Gastroesophageal sphincter (tissue), 4 donors: ENCODE measurements at regions not wholly inside any gene's neighbourhood (a gene's known extent, or its start where the extent isn't known, plus 50 kb on each side); places are given as distances from the start of the nearest gene placed in this dataset.

Experiments
- ATAC-seq: fragments of 150-250 bp; one replicate; pipeline ENCODE4 v1.9.1; 2016; ENCODE audit warnings: mild to moderate bottlenecking, moderate library complexity
- H3K27ac ChIP-seq, 4 donors: fragments of 200-600 bp; sonication (generic) in 3 of 4; 1 replicate in 3 of 4; 2 replicates in 1 of 4; pipeline ENCODE4 v1.5.1; 2016 to 2019
- H3K27me3 ChIP-seq: fragments of 200-600 bp; sonication (generic); one replicate; pipeline ENCODE4 v1.5.1; 2019
- H3K36me3 ChIP-seq, 2 donors: fragments of 200-600 bp; sonication (generic); one replicate each; pipeline ENCODE4 v1.5.1; 2019; ENCODE audit warnings: control low read depth in 1 of 2
- H3K4me1 ChIP-seq, 3 donors: fragments of 200-600 bp; sonication (generic); 1 replicate in 2 of 3; 2 replicates in 1 of 3; pipeline ENCODE4 v1.5.1; 2016 to 2019; ENCODE audit warnings: control low read depth in 2 of 3
- H3K4me3 ChIP-seq, 2 donors: fragments of 200-600 bp; sonication (generic); one replicate each; pipeline ENCODE4 v1.5.1; 2019; ENCODE audit warnings: mild to moderate bottlenecking in 1 of 2, moderate library complexity in 1 of 2
- H3K9me3 ChIP-seq, 3 donors: fragments of 200-600 bp; sonication (generic); one replicate each; pipeline ENCODE4 v1.5.1; 2017 to 2019; ENCODE audit warnings: control low read depth in 2 of 3
- CTCF ChIP-seq, 4 experiments: fragments of 200-600 bp in 2 of 4; fragments of 450-650 bp in 2 of 4; sonication (generic) in 1 of 4; IDR thresholded peaks; one replicate each; pipeline ENCODE4 v1.5.1; 2017 to 2019; ENCODE audit warnings: antibody characterized with exemption in 4 of 4, mild to moderate bottlenecking in 2 of 4, moderate library complexity in 2 of 4
- EP300 ChIP-seq: sonication (generic); formaldehyde crosslinking; IDR thresholded peaks from one replicate; pipeline ENCODE4 v1.6.1; 2017; ENCODE audit warnings: antibody characterized with exemption, mild to moderate bottlenecking
- POLR2A ChIP-seq, 2 donors: fragments of 450-650 bp; IDR thresholded peaks; one replicate each; pipeline ENCODE4 v1.6.1; 2017; ENCODE audit warnings: antibody characterized with exemption in 2 of 2, mild to moderate bottlenecking in 2 of 2, moderate library complexity in 1 of 2
- POLR2AphosphoS5 ChIP-seq: sonication (generic); formaldehyde crosslinking; IDR thresholded peaks from one replicate; pipeline ENCODE4 v1.6.1; 2017; ENCODE audit warnings: antibody characterized with exemption
- whole genome bisulfite sequencing, 2 donors: methylation state at CpG; one replicate each; pipeline ENCODE4 v1.1.5; 2018; ENCODE audit warnings: low coverage in 1 of 2; 5-methylcytosine and 5-hydroxymethylcytosine counted together

DNA sequence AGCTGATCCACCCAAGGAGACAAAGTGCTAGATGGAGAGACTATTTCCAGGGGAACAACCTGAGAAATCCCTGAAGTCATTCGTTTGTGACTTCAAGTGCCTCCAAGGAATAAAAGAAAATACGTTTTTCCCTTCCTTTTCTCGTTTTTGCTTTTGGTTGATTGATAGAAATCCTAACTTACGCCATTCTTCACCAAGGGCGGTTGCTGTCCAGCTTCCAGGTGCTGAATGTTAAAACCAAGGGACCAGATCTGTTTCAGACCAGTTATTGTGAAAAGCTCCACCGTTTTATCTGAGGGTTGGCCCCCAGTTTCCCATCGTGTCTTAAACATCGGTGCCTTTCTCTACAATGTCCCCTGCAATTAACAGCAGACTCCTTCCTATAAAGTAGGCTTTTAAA, 600.7 kb upstream of the SGCD start:
- Histone ChIP-seq H3K4me1 (peaks cover 0 to 28% (median 24%) of the 10 kb centered on the region in 3 donors), H3K27me3 (peaks cover 86% of the 10 kb centered on the region), H3K27ac (no peak overlapping the region), H3K36me3 (no peaks in the 10 kb centered on the region), H3K9me3 (no peaks in the 10 kb centered on the region), H3K4me3 (no peak overlapping the region)
- no peak for ATAC-seq
- TF ChIP-seq POLR2AphosphoS5 (no peak), POLR2A (IDR thresholded peaks at IDR 0.05) (no peak), EP300 (no peak), CTCF (IDR thresholded peaks at IDR 0.05) (no peak)
- WGBS, 2 donors = 5 to 13% methylated on average over 8 of the region's 8 CpGs

GRCh38 chr5:155727512-155728145, 599.3 kb upstream of the SGCD start:
- WGBS, 2 donors = 4% methylated on average over 18 of the region's 36 CpGs; no CpG with 5 or more reads in 1 of the 2 donors
- no peak for TF ChIP-seq POLR2A (IDR thresholded peaks at IDR 0.05)
- Histone ChIP-seq H3K4me3 (peak overlapping the region; percentile 6 to 56), H3K4me1 (peaks cover 0 to 28% (median 24%) of the 10 kb centered on the region in 3 donors), H3K27me3 (peaks cover 97% of the 10 kb centered on the region), H3K9me3 (no peaks in the 10 kb centered on the region), H3K36me3 (no peaks in the 10 kb centered on the region), H3K27ac (no peak overlapping the region)
- no peak for ATAC-seq

- Histone ChIP-seq H3K9me3 (no peaks in the 10 kb centered on the region), H3K4me3 (peak overlapping the region; percentile 6 to 56), H3K27me3 (peaks cover 97% of the 10 kb centered on the region), H3K4me1 (peaks cover 0 to 28% (median 24%) of the 10 kb centered on the region in 3 donors), H3K27ac (no peak overlapping the region), H3K36me3 (no peaks in the 10 kb centered on the region)
- peak; percentile 71 for ATAC-seq
- TF ChIP-seq CTCF (IDR thresholded peaks at IDR 0.05) (no peak), EP300 (no peak), POLR2AphosphoS5 (no peak), POLR2A (IDR thresholded peaks at IDR 0.05) (no peak)
- WGBS, 2 donors = no CpG with 5 or more reads among the region's 83 CpGs
Observed at GRCh38 chr5:155728146-155728856, 598.7 kb upstream of the SGCD start.

DNA sequence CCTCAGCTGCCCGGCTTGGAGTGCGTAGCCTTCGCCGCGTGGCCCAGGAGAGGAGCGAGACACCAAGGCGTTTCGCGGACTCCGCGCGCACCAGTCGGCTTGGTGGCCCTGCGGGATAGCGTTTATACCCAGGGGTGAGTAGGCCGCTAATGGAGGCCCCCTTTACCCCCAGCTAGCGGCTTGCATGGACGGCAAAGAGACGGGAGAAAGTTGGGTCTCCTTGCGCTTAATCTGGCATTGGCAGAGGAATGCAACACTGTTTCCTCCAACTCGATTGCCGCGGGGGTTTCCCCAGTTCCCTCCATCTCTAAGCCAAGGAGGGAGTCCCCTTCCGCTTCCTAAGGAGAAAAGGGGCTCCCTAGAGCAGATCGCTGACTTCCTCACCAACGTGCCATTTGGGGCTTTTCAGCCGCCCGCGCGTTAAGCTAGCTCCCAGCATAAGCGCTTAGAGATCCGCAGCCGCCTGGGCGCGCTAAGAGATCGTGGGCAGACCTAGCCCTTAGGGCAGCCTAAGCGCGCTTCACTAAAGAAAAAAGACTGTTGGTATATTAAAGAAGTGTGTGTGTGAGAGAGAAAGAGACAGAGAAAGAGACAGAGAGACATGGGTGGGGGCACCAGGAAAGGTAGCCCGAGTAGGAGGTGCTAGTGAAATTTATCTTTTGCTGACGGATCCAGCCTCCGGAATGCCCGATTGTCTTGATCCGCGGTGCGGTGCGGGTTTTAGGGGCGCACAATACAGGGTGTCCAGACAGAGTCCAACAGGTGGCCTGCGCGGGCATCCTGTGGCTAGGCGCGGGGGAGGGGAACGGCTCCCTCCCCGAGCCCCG, 597.9 kb upstream of the SGCD start:
- Histone ChIP-seq H3K9me3 (no peaks in the 10 kb centered on the region), H3K4me1 (peaks cover 0 to 28% (median 24%) of the 10 kb centered on the region in 3 donors), H3K27ac (no peak overlapping the region), H3K36me3 (no peaks in the 10 kb centered on the region), H3K27me3 (peaks cover 95% of the 10 kb centered on the region), H3K4me3 (peak overlapping the region in 1 of 2 donors; percentile 56)
- 1 to 3% methylated on average over 13 of the region's 54 CpGs for WGBS, 2 donors
- TF ChIP-seq POLR2A (IDR thresholded peaks at IDR 0.05) (no peak), EP300 (no peak), POLR2AphosphoS5 (no peak), CTCF (IDR thresholded peaks at IDR 0.05) (no peak)
- peak; percentile 35 for ATAC-seq

GRCh38 chr5:155729684-155730059, 597.3 kb upstream of the SGCD start:
- Histone ChIP-seq H3K27ac (no peak overlapping the region), H3K27me3 (peaks cover 91% of the 10 kb centered on the region), H3K9me3 (no peaks in the 10 kb centered on the region), H3K36me3 (no peaks in the 10 kb centered on the region), H3K4me1 (peaks cover 0 to 28% (median 24%) of the 10 kb centered on the region in 3 donors), H3K4me3 (peak overlapping the region in 1 of 2 donors; percentile 56)
- TF ChIP-seq EP300 (no peak), POLR2A (IDR thresholded peaks at IDR 0.05) (no peak), POLR2AphosphoS5 (no peak), CTCF (IDR thresholded peaks at IDR 0.05) (no peak)
- no peak for ATAC-seq
- WGBS, 2 donors = 0% methylated on average over 1 to 2 of the region's 13 CpGs
